Endothelial cell of umbilical vein (primary cell): ENCODE measurements at regions not wholly inside any gene's neighbourhood (a gene's known extent, or its start where the extent isn't known, plus 50 kb on each side); places are given as distances from the start of the nearest gene placed in this dataset.

Experiments used
- BruUV-seq: library from RNA; stranded (reverse); fragments of 400-500 nt; replicated peaks from 2 replicates; lab custom pipeline; 2021; lab: Mats Ljungman, UMichigan
- CTCF ChIA-PET: fragments of 300-600, 350-600 bp; sonication (Branson Sonifier 250); formaldehyde crosslinking; loops from one replicate; lab custom pipeline; 2021; ENCODE audit warnings: antibody characterized with exemption, inconsistent platforms; lab: Charles Lee
- POLR2A ChIA-PET: fragments of 300-600, 350-600 bp; sonication (Branson Sonifier 250); formaldehyde crosslinking; loops from one replicate; lab custom pipeline; 2021; ENCODE audit warnings: antibody characterized with exemption, inconsistent platforms; lab: Charles Lee
- DNase-seq: peaks from one replicate; pipeline ENCODE4 v3.0.0-alpha.2; 2011; ENCODE audit warnings: low read depth, low spot score
- FAIRE-seq: peaks from 2 replicates; lab custom pipeline; 2011; peaks lifted over from hg19 to GRCh38; lab: Jason Lieb, UNC
- H2AFZ ChIP-seq: 2 replicates; pipeline ENCODE4 v1.6.0; 2012; ENCODE audit warnings: low read depth, low read length, control low read depth, inconsistent platforms
- H3K27ac ChIP-seq: 2 replicates; pipeline ENCODE4 v1.5.1; 2011; ENCODE audit warnings: low read depth, mild to moderate bottlenecking, control low read depth, low read length, moderate library complexity; ENCODE audit not compliant: insufficient read depth
- H3K27me3 ChIP-seq, 2 experiments: 2 replicates each; pipeline versions ENCODE4 v1.6.0 to v1.6.1; 2011; ENCODE audit warnings: low read length in 2 of 2, mixed read lengths in 1 of 2; ENCODE audit not compliant: control insufficient read depth in 2 of 2, insufficient read depth in 2 of 2
- H3K36me3 ChIP-seq, 2 experiments: 2 replicates in 1 of 2; 3 replicates in 1 of 2; pipeline ENCODE4 v1.5.1; 2011; ENCODE audit warnings: low read length in 2 of 2, mild to moderate bottlenecking in 1 of 2, moderate library complexity in 1 of 2; ENCODE audit not compliant: control insufficient read depth in 2 of 2, insufficient read depth in 2 of 2; ENCODE audit errors: extremely low read depth in 1 of 2
- H3K4me1 ChIP-seq: 3 replicates; pipeline ENCODE4 v1.5.1; 2011; ENCODE audit warnings: mild to moderate bottlenecking, low read length; ENCODE audit not compliant: control insufficient read depth, insufficient read depth; ENCODE audit errors: extremely low read depth
- H3K4me2 ChIP-seq: 2 replicates; pipeline ENCODE4 v1.6.1; 2011; ENCODE audit warnings: low read length, control low read depth, mixed read lengths; ENCODE audit not compliant: insufficient read depth
- H3K4me3 ChIP-seq, 3 experiments: fragments of 200-600 bp in 1 of 3; sonication (generic), shearing (Covaris generic) in 1 of 3; replicated peaks in 1 of 3; 2 replicates each; pipeline ENCODE4 v1.5.1; 2011 to 2016; ENCODE audit warnings: control low read depth in 3 of 3, low read length in 3 of 3, mild to moderate bottlenecking in 2 of 3, inconsistent platforms in 1 of 3, low read depth in 1 of 3, moderate library complexity in 1 of 3; ENCODE audit not compliant: insufficient read depth in 1 of 3
- H3K79me2 ChIP-seq: 2 replicates; pipeline ENCODE4 v1.6.0; 2012; ENCODE audit warnings: low read length, inconsistent platforms; ENCODE audit not compliant: control insufficient read depth, insufficient read depth
- H3K9ac ChIP-seq: replicated peaks from 2 replicates; pipeline ENCODE3; 2011; ENCODE audit warnings: low read length, control low read depth; ENCODE audit not compliant: insufficient read depth; ENCODE audit errors: extremely low read depth
- H3K9me1 ChIP-seq: replicated peaks from 3 replicates; pipeline ENCODE4 v1.6.0; 2011; ENCODE audit warnings: mild to moderate bottlenecking, low read length; ENCODE audit not compliant: control insufficient read depth, insufficient read depth; ENCODE audit errors: extremely low read depth
- H3K9me3 ChIP-seq: replicated peaks from 2 replicates; pipeline ENCODE4 v1.5.1; 2012; ENCODE audit warnings: low read length, inconsistent platforms; ENCODE audit not compliant: control insufficient read depth, insufficient read depth
- H4K20me1 ChIP-seq: replicated peaks from 2 replicates; pipeline ENCODE3; 2011; ENCODE audit warnings: mild to moderate bottlenecking, low read length; ENCODE audit not compliant: control insufficient read depth, insufficient read depth; ENCODE audit errors: extremely low read depth
- CTCF ChIP-seq, 2 donors: IDR thresholded peaks; 1 replicate in 1 of 2; 2 replicates in 1 of 2; pipeline ENCODE4 v1.5.1; 2011; ENCODE audit warnings: low read length in 2 of 2, mild to moderate bottlenecking in 2 of 2, moderate library complexity in 2 of 2, control low read depth in 1 of 2, inconsistent platforms in 1 of 2, low read depth in 1 of 2; ENCODE audit not compliant: insufficient read depth in 1 of 2; ENCODE audit errors: extremely low read depth in 1 of 2
- EZH2 ChIP-seq: IDR thresholded peaks from 2 replicates; pipeline ENCODE4 v1.6.1; 2012; ENCODE audit warnings: borderline replicate concordance, low read depth, mild to moderate bottlenecking, moderate library complexity, low read length, inconsistent platforms; ENCODE audit not compliant: severe bottlenecking
- FOS ChIP-seq: IDR thresholded peaks from 2 replicates; pipeline ENCODE4 v1.6.1; 2011; ENCODE audit warnings: mild to moderate bottlenecking, low read length, moderate library complexity, borderline replicate concordance; ENCODE audit not compliant: insufficient read depth
- GATA2 ChIP-seq: IDR thresholded peaks from 2 replicates; pipeline ENCODE4 v1.7.0; 2011; ENCODE audit warnings: low read depth, mild to moderate bottlenecking, moderate library complexity, mixed read lengths, low read length; ENCODE audit not compliant: insufficient read length, insufficient read depth
- JUN ChIP-seq: IDR thresholded peaks from 2 replicates; pipeline ENCODE4 v1.6.1; 2011; ENCODE audit warnings: borderline replicate concordance, low read depth; ENCODE audit not compliant: insufficient read length, insufficient read depth
- MAX ChIP-seq: IDR thresholded peaks from 2 replicates; pipeline ENCODE4 v1.6.1; 2011; ENCODE audit not compliant: insufficient read depth, insufficient read length
- MYC ChIP-seq: IDR thresholded peaks from one replicate; pipeline ENCODE4 v1.6.1; 2011; ENCODE audit warnings: mild to moderate bottlenecking, low read depth, low read length
- POLR2A ChIP-seq: IDR thresholded peaks from 2 replicates; pipeline ENCODE4 v1.6.1; 2012; ENCODE audit warnings: low read depth, mild to moderate bottlenecking, control low read depth, low read length
- POLR2AphosphoS5 ChIP-seq: IDR thresholded peaks from 2 replicates; pipeline ENCODE4 v1.6.1; 2012; ENCODE audit warnings: low read depth, mild to moderate bottlenecking, control low read depth, low read length, moderate library complexity; ENCODE audit not compliant: insufficient read depth
- dilution Hi-C: fragments of 300-500 bp; cut with MboI; formaldehyde crosslinking; loops from one replicate; pipeline ENCODE4 v1.15.0; 2019; ENCODE audit warnings: low sequenced_read_pairs; ENCODE audit not compliant: extremely low pct_ligation_motif_present
- intact Hi-C: fragments of 100-400 bp; cut with micrococcal nuclease; formaldehyde crosslinking; loops from one replicate; pipeline ENCODE4 v1.10.0; 2022

- H3K27ac ChIP-seq, result no peak overlapping the region
- H3K27me3 ChIP-seq, result peaks cover 0 to 1% of the 10 kb centered on the region in 2 experiments
- H3K4me2 ChIP-seq, result no peak overlapping the region
- ChIA-PET POLR2A (no interaction called here), CTCF (interaction anchor here (0.9 to 1.1 kb wide), 2 partner anchors 11 to 145 kb away, joined by 3 read pairs; no protein-coding TSS in a partner anchor)
- no peaks in the 10 kb centered on the region for H4K20me1 ChIP-seq
- no peaks in the 10 kb centered on the region for H3K79me2 ChIP-seq
- H3K4me1 ChIP-seq, result no peaks in the 10 kb centered on the region
- no peak overlapping the region for H3K4me3 ChIP-seq
- no peak for DNase-seq
- dilution Hi-C loops (no loop called here), intact Hi-C loops (no loop called here)
- no peak overlapping the region for H2AFZ ChIP-seq
- no peaks in the 10 kb centered on the region for H3K9me1 ChIP-seq
- H3K9ac ChIP-seq, result no peak overlapping the region
- BruUV-seq, result no TSS peak
- H3K36me3 ChIP-seq, result no peaks in the 10 kb centered on the region
- no peak for FAIRE-seq
- H3K9me3 ChIP-seq, result no peaks in the 10 kb centered on the region
- TF ChIP-seq MYC, result no peak
- no peak for TF ChIP-seq POLR2AphosphoS5
- no peak for TF ChIP-seq CTCF (IDR thresholded peaks at IDR 0.05; ENCODE audit: extremely low read depth in 1 of 2, insufficient read depth in 1 of 2, low read depth in 1 of 2, low read length in 2 of 2)
- TF ChIP-seq POLR2A, result no peak
- TF ChIP-seq EZH2, result no peak
- no peak for TF ChIP-seq FOS
- no peak for TF ChIP-seq MAX
- no peak for TF ChIP-seq JUN
- no peak for TF ChIP-seq GATA2
Measured at GRCh38 chr15:30010746-30011145, 72.0 kb upstream of the GOLGA8J start.
